ENCODE measurements at regions not wholly inside any gene's neighbourhood (a gene's known extent, or its start where the extent isn't known, plus 50 kb on each side); places are given as distances from the start of the nearest gene placed in this dataset.

GRCh38 chr22:48819232-48819631, 1008.4 kb downstream of the BRD1 start:
- TF ChIP-seq EZH2phosphoT487 (IDR thresholded peaks at IDR 0.05; ENCODE audit: insufficient read depth, low read depth), result no peak
- TF ChIP-seq EZH2 (IDR thresholded peaks at IDR 0.05; ENCODE audit: insufficient read depth, poor library complexity, severe bottlenecking), result no peak
